GM19467 (cell line): ENCODE measurements at regions not wholly inside any gene's neighbourhood (a gene's known extent, or its start where the extent isn't known, plus 50 kb on each side); places are given as distances from the start of the nearest gene placed in this dataset.
"Not testable (repeated sequence)": the region's sequence is repeated elsewhere in the genome, so short reads cannot be mapped to it uniquely, and the experiment has no call there.

ENCODE experiments used
- ATAC-seq: cut with Tn5 transposase; IDR thresholded peaks from one replicate; pipeline ENCODE4 v1.9.1; 2021; ENCODE audit warnings: mild to moderate bottlenecking, moderate library complexity; ENCODE audit not compliant: unreplicated experiment

DNA sequence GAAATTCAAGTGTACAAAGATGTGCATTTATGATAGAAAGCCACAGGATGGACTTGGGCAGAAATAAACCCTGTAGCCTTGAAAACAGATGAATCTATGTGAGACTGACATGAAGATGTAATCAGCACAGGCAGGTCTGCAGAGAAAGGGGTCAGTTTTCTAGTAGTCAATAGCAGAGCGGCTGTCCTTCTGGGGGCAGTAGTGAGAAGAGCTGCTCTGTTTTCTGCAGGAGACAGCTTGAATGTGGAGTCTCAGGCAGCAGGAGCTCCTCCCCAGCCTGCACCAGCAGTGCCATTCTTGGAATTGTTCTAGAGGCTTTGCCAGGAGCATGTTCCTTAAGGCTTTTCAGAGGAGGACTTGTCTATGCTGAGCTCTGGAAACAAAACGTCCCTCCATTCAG, 1524.4 kb downstream of the RPIA start:
- not testable (repeated sequence) for ATAC-seq

DNA sequence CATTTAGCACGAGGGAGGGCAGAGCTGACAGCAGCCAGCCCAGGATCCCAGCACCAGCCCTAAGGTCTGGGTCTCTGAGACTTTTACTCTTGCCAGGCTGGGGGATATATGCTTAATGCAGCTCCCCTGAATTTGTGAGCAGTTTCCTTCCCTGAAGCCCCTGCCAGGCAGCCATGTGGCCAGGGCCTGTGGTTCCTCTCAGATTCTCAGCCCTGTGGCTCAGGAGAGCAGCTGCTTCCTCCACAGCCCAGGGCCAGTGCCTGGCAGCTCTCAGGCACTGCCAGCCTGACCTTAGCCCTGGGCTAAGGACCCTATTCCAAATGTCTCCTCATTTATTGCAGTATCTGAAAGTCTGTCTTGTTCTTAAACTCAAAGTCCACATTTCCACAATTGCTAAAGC, 1525.3 kb downstream of the RPIA start:
- not testable (repeated sequence) for ATAC-seq

DNA sequence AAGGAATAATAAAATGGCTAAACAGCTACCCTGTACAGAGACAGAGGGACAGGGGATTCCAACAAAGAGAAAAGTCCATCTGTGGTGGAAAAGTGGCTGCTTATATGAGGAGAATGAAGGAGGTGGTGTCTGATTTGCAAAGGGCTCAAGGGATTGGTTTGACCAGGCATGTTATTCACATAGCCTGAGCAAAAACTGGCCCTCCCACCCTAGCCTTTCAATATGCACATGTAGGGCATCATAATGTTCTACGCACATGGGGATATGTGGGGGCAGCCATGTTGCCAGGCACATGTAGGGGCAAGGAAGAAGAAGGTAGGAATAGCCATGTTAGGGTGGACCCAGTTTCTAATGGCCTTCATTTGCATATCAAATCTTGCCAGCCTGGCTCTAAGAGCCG, 1527.1 kb downstream of the RPIA start:
- ATAC-seq = not testable (repeated sequence)

DNA sequence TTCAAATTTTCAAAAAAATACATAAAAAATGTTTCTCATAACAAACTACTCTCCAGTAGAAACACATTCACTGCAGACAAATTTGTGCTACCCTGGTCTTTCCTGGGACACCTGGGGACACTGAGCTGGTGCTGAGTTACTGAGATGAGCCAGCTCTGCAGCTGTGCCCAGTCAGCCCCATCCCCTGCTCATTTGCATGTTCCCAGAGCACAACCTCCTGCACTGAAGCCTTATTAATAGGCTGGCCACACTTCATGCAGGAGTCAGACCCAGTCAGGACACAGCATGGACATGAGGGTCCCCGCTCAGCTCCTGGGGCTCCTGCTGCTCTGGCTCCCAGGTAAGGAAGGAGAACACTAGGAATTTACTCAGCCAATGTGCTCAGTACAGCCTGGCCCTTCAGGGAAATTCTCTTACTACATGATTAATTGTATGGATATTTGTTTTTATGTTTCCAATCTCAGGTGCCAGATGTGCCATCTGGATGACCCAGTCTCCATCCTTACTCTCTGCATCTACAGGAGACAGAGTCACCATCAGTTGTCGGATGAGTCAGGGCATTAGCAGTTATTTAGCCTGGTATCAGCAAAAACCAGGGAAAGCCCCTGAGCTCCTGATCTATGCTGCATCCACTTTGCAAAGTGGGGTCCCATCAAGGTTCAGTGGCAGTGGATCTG, 1529.3 kb downstream of the RPIA start:
- not testable (repeated sequence) for ATAC-seq

DNA sequence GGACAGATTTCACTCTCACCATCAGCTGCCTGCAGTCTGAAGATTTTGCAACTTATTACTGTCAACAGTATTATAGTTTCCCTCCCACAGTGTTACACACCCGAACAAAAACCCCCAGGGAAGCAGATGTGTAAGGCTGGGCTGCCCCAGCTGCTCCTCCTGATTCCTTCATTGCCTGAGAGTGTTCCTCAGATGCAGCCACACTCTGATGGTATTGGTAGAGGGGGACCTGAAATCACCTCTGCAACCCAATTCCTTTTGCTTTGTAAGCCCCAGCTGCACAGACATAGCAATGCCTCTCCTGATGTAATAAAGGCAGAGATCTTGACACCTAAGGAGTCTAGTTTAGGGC, 1529.8 kb downstream of the RPIA start:
- ATAC-seq = no peak

DNA sequence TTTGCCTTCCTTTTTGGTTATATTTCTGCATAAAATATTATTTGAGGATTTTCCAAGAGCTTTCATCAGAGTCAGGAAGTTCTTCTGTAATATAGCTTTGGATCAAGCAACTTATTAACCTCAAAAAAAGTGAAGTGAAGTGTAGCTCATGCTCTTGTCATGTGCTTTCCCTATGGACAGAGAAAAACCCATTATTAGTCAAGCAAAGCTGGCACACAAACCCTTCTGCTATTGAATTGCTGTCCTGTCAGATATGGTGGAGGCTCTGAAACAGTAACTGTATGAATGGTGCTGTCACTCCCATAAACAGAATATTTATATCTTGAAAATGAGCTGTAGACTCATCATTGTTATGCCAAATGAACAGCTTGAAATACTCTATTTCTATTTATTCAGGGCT, 1533.3 kb downstream of the RPIA start:
- not testable (repeated sequence) for ATAC-seq

DNA sequence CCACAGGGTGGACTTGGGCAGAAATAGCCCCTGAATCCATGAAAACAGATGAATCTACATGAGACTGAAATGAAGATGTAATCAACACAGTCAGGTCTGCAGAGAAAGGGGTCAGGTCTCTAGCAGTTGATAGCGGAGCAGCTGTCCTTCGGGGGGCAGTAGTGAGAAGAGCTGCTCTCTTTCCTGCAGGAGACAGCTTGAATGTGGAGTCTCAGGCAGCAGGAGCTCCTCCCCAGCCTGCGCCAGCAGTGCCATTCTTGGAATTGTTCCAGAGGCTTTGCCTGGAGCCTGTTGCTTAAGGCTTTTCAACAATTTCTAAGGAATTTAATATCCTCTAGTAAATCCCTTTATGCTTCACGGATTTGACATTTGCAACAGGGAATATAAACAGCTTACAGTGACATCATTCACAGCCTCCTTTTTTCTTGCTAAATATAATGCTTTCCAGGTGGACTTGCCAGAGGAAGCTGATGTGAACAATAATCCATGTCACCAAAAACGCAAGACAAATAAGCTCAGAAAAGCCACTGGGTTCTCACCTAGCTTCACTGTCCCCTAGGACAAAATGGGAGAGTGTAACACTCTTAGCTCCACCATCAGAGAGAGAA, 1535.1 kb downstream of the RPIA start:
- not testable (repeated sequence) for ATAC-seq

DNA sequence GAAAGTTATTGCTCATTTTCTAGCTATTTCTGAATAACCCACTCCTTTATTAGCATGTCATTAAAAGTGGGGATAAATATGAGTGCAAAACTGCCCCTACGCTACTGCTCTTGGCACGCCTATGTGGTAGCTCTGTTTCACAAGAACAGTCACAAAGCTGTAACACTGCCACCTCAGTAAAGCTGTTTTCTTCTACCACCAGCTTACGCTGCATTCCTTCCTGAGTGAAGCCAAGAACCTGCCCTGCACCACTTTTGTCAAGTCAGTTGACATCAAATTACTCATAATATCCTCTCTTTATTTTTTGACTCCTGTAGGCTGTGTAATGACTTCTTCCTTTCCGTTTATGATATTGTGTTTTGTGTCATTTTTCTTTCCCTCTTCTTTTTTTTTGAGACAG, 1539.7 kb downstream of the RPIA start:
- ATAC-seq = not testable (repeated sequence)

DNA sequence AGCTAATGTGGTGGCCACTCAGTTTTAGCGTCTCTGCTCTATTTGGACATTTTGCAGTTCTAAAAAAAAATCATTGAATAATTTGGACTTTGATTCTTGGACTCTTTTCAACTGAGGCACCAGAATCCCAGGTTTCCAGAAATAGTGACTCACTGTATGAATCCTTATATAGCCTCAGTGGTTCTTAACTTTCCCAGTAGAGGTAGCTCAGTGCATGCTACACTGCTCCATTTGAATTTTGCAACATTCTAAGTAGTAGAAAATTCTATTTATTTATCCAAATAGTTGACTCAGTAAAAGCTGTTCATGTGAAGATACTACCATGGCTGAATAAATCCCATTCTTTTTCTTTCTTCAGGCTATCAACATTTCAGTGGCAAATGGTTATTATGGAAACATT, 1544.0 kb downstream of the RPIA start:
- ATAC-seq = not testable (repeated sequence)

DNA sequence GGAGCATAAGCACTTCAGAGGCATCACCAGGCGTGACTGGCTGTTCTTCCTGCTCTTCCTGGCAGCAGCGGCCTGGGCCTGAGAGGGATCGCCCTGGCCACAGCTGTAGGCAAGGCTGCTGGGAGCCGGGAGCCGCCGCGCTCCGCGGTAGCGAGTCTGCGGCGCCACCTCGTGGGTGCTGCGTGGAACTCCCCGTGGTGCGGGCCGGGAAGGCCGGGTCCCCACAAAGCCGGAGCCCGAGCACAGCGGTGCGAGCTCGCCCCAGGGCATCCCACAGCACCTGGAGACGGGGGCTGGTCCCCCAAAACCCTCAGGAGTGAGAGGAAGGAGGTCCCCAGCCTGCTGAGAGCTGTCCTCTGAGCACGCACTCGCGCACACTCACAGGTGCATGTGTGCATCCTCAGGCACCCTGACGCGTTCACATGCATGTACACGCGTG, 1546.5 kb downstream of the RPIA start:
- not testable (repeated sequence) for ATAC-seq

DNA sequence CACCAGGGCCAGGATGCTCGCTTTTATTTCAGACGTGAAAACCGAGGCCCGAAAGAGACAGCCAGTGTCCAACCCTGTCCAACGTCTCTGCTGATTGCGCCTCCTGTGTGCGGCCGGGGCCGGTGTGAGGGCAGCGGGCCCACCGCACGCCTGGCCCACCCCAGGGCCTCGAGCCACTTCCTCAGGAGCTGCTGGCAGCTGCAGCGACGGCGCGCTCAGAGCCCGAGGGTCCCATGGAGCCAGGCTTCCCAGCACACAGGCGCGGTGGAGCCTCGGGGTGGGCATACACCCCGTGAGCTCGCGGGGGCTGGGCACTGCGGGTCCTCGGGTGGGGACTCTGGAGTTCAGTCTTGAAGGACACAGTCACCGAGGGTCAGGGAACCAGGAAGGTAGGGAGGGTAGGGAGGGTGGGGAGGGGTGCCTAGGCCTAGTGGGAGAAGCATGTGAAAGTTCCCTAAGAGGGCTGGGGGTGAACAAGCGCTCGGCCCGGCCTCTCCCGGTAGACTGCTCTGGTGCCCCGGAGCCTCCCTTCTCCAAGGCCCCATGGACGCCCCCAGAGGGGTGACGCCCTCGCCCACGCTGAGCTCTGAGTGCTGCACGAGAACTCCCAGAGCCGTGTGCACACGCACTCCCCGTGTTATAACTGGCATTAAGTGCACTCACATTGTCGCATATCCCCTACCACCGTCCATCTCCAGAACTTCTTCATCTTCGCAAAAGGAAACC, 1547.2 kb downstream of the RPIA start:
- not testable (repeated sequence) for ATAC-seq

DNA sequence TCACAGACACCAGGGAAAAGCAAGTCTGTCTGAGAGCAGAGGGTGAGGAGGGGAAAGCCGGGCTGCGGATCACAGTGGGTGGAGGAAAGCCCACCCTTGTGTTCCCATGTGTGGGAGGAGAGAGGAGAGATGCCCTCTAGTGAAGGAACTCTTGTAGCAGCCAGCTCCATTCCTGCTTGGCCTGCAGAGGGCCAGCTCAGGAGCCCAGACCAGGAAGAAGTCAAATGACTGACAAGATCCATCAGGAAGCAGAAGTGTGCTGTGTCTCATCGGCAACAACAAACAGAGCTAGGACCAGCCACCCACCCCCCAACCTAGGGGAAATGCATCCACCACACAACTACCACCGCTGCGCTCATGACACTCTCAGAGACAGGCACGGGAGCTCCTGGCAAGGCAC, 1548.3 kb downstream of the RPIA start:
- ATAC-seq = not testable (repeated sequence)

DNA sequence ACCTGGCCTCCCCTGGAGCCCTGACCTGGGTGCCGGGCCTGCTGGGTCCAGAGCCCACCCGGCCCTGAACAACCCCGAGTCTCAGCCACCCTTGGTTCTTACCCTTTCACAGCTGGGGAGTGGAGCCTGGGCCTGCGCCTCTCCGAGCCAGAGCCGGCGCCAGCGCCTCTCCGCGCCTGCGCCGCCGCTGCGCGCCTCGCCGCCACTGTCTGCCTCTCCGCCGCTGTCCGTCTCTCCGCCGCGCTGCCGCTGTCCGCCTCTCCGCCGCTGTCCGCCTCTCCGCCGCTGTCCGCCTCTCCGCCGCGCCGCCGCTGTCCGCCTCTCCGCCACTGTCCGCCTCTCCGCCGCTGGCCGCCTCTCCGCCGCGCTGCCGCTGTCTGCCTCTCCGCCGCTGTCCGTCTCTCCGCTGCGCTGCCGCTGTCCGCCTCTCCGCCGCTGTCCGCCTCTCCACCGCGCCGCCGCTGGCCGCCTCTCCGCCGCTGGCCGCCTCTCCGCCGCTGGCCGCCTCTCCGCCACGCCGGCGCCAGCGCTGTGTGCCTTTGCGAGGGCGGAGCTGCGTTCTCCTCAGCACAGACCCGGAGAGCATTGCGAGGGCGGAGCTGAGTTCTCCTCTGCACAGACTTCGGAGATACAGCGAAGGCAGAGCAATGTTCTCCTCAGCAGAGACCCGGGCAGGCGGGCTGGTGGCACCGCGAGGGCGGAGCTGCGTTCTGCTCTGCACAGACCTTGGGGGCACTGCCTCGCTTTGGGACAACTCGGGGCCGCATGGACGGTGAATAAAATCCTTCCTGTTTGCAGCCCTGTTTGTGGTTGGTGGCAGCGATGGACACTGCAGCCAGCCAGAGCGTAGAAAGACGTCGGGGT, 1553.7 kb downstream of the RPIA start:
- not testable (repeated sequence) for ATAC-seq

DNA sequence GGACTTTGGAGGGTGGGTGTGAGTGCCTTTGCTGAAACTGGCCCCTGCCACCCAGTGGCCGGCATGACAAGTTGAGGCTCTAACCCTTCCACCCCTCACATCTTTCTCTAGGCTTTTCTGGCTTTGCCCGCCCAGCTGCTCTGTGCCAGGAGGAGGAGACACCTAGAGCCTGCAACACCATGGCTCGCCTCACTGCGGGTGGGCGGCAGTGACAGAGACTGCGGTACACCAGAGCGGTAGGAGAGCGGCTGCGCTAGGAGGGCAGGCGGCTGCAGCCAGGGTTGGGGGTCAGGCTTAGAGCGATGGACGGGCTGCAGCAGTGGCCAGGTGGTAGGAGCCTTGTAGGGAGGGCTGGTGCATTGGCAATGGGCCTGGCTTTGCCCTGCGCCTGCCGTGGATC, 1556.9 kb downstream of the RPIA start:
- not testable (repeated sequence) for ATAC-seq

DNA sequence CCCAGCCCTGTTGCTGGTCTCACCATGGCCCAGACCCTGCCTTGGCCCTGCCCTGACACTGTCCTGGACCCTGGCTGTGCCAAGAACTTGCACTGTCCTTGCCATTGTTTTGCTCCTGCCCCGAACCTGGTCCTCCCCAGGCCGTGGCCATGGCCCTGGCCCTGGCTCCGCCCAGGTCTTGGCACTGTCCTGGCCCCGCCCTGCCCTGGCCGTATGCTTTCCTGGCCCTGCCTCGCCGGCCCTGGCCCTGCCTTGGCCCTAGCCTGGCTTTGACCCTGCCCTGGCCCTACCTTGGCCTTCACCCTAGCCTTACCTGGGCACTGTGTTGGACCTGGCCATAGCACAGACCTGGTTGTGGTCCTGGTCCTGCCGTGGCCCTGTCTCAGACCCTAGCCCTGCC, 1558.9 kb downstream of the RPIA start:
- ATAC-seq = not testable (repeated sequence)

DNA sequence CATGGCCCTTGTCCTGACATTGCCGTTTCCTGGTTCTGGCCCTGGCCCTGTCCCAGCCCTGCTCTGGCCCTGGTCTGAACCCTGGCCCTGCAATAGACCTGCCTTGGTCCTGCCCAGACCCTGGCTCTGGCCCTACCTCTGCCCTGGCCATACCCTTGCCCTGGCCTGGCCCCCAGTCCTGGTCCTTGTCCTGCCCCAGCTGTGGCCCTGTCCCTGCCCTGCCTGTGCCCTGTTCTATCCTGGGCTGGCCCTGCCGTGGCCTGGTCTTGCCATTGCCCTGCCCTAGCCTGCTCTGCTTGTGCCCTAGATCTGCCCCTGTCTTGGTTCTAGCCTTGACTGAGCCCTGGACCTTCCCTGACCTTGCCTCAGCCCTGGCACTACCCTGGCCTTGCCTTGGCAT, 1560.1 kb downstream of the RPIA start:
- not testable (repeated sequence) for ATAC-seq

DNA sequence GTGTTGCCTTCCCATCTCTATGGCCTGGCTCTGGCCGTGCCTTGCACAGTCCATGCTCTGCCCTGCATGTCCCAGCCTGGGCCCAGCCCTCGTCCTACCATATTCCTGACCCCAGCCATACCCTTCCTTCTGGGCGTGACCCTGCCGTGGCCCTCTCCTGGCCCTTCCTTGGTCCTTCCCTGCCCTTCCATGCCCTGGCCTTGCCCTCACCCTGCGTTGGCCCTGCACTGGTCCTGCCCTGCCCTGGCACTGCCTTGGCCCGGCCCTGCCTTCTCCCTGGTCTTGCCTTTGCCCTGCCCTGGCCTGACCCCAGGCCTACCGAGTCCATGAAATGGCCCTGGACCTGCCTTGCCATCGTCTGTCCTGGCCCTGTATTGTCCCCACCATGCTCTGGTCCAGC, 1561.8 kb downstream of the RPIA start:
- not testable (repeated sequence) for ATAC-seq

DNA sequence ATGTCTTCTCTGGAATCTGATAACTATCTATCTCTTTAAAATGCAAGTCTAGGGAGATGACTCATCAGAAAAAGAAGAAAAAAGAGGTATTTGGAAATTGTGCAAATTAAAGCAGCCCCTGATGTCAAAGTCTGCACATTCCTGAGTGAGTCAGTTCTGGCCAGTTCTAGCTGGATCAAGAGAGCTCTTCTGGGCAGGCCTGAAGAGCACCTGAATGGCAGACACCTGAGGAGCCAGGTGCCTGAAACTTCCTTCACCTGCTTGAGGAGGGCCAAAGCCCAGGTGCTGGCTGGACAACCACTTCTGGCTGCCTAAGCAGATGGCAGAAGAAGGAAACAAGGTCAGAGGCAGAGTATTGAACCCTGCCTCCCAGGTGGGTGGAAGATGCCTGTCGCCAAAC, 1575.4 kb downstream of the RPIA start:
- not testable (repeated sequence) for ATAC-seq

DNA sequence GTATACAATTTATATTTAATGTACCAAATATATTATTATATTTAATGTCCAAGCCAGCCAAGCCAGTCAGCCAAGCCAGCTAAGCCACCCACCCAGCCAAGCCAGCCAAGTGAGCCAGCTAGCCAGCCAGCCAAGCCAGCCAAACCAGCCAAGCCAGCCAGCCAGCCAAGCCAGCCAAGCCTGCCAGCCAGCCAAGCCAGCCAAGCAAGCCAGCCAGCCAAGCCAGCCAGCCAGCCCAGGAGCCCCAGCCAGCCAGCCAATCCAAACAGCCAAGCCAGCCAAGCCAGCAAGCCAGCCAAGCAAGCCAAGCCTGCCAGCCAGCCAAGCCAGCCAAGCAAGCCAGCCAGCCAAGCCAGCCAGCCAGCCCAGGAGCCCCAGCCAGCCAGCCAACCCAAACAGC, 1596.3 kb downstream of the RPIA start:
- ATAC-seq = not testable (repeated sequence)

DNA sequence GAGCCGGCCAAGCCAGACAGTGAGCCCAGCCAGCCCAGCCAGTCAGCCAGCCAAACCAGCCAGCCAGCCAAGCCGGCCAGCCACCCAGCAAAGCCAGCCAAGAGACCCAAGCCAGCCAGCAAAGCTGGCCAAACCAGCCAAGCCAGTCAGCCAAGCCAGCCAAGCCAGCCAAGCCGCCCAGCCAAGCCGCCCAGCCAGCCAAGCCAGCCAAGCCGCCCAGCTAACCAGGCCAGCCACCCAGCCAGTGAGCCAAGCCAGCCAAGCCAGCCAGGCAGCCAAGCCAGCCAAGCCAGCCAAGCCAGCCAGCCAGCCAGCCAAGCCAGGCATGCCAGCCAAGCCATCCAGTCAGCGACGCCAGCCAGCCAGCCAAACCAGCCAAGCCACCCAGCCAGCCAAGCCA, 1596.9 kb downstream of the RPIA start:
- ATAC-seq = not testable (repeated sequence)
